IPS DF 6.9 (cell line): ENCODE measurements at regions not wholly inside any gene's neighbourhood (a gene's known extent, or its start where the extent isn't known, plus 50 kb on each side); places are given as distances from the start of the nearest gene placed in this dataset.

ENCODE experiments used
- DNase-seq: peaks from one replicate; pipeline ENCODE4 v3.0.0-alpha.2; 2013; ENCODE audit warnings: low read depth, low spot score
- H3K27ac ChIP-seq: one replicate; pipeline ENCODE4 v1.5.1; 2013; ENCODE audit warnings: low read length, control low read depth
- H3K27me3 ChIP-seq: 2 replicates; pipeline ENCODE4 v1.6.1; 2013; ENCODE audit warnings: mild to moderate bottlenecking, low read length; ENCODE audit not compliant: control insufficient read depth, insufficient read depth
- H3K36me3 ChIP-seq: 2 replicates; pipeline ENCODE4 v1.6.1; 2013; ENCODE audit warnings: low read length; ENCODE audit not compliant: control insufficient read depth, insufficient read depth
- H3K4me1 ChIP-seq: 2 replicates; pipeline ENCODE4 v1.6.1; 2013; ENCODE audit warnings: low read length; ENCODE audit not compliant: control insufficient read depth, insufficient read depth
- H3K4me3 ChIP-seq: 2 replicates; pipeline ENCODE4 v1.5.1; 2013; ENCODE audit warnings: mild to moderate bottlenecking, low read length
- H3K9me3 ChIP-seq: 2 replicates; pipeline ENCODE4 v1.6.1; 2013; ENCODE audit warnings: low read length, inconsistent platforms; ENCODE audit not compliant: control insufficient read depth, insufficient read depth
- WGBS: extraction: QIAGEN DNeasy Blood & Tissue Kit; methylation state at CpG from one replicate; pipeline ENCODE4 v1.1.7; 2013; ENCODE audit warnings: mixed read lengths, missing lambda C conversion rate; ENCODE audit not compliant: insufficient read length, insufficient coverage; 5-methylcytosine and 5-hydroxymethylcytosine counted together

GRCh38 chr5:63233911-63234310 lies 655.3 kb downstream of the LRRC70 start:
- Histone ChIP-seq H3K36me3 (no peaks in the 10 kb centered on the region), H3K27me3 (no peaks in the 10 kb centered on the region), H3K9me3 (no peaks in the 10 kb centered on the region), H3K27ac (no peak overlapping the region), H3K4me1 (no peaks in the 10 kb centered on the region), H3K4me3 (no peak overlapping the region)
- no CpG with 5 or more reads among the region's 3 CpGs for WGBS
- no peak for DNase-seq

GRCh38 chr5:63233361-63233760 lies 654.7 kb downstream of the LRRC70 start:
- Histone ChIP-seq H3K4me1 (no peaks in the 10 kb centered on the region), H3K36me3 (no peaks in the 10 kb centered on the region), H3K4me3 (no peak overlapping the region), H3K27ac (no peak overlapping the region), H3K9me3 (no peaks in the 10 kb centered on the region), H3K27me3 (no peaks in the 10 kb centered on the region)
- no peak for DNase-seq
- no CpG with 5 or more reads among the region's 1 CpG for WGBS

- Histone ChIP-seq H3K27me3 (no peaks in the 10 kb centered on the region), H3K4me1 (no peaks in the 10 kb centered on the region), H3K27ac (no peak overlapping the region), H3K9me3 (no peaks in the 10 kb centered on the region), H3K4me3 (no peak overlapping the region), H3K36me3 (no peaks in the 10 kb centered on the region)
- DNase-seq: no peak
- WGBS: no CpG with 5 or more reads among the region's 2 CpGs
Observed at GRCh38 chr5:63230754-63231153, 652.1 kb downstream of the LRRC70 start.

GRCh38 chr5:63228154-63228553 lies 649.5 kb downstream of the LRRC70 start:
- no peaks in the 10 kb centered on the region for H3K27me3 ChIP-seq
- H3K9me3 ChIP-seq: no peaks in the 10 kb centered on the region
- no peaks in the 10 kb centered on the region for H3K36me3 ChIP-seq
- DNase-seq: no peak
- no peaks in the 10 kb centered on the region for H3K4me1 ChIP-seq
- no peak overlapping the region for H3K27ac ChIP-seq
- H3K4me3 ChIP-seq: no peak overlapping the region
- 100% methylated on average over 1 of the region's 2 CpGs for WGBS

DNA sequence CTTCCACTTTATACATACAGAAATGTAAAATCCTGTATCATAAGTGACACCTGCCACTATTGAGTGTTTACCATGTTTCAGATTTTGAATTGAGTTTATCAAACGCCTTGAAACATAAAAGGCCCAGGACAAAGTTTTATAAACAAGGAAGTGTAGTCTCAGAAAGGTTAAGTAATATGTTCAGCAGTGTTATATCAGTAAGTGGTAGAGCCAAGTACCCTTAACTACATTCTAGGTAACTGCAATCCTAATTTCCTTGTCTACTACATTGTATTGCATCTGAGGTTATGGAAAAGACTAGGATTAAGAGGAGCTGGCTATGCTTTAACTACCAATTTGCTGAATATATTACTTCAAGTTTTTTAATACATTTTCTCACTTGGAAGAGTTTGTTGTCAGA lies 641.6 kb downstream of the LRRC70 start:
- Histone ChIP-seq H3K36me3 (no peaks in the 10 kb centered on the region), H3K27me3 (no peaks in the 10 kb centered on the region), H3K4me1 (no peaks in the 10 kb centered on the region), H3K27ac (no peak overlapping the region), H3K4me3 (no peak overlapping the region), H3K9me3 (no peaks in the 10 kb centered on the region)
- no CpG with 5 or more reads among the region's 1 CpG for WGBS
- DNase-seq: no peak

DNA sequence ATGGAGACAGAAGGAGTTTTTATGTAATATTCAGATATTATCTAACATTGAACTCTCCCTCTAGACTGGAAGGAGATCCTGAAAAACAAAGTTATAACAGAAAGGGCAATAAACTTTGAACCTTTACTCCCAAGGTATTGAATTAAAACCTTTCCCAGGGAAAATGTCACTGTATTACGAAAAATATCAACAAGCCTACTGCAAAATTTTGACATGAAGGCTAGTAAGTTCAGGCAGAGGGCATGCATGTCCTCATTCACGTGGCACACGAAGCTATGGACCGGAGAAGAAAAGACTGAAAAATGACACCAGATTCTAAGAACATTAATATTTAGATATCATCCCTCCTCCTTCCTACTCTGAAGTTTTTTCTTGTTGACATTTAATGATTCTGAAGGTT lies 638.8 kb downstream of the LRRC70 start:
- Histone ChIP-seq H3K27ac (no peak overlapping the region), H3K4me1 (no peaks in the 10 kb centered on the region), H3K4me3 (no peak overlapping the region), H3K9me3 (no peaks in the 10 kb centered on the region), H3K36me3 (no peaks in the 10 kb centered on the region), H3K27me3 (no peaks in the 10 kb centered on the region)
- DNase-seq: no peak
- no CpG with 5 or more reads among the region's 4 CpGs for WGBS

DNA sequence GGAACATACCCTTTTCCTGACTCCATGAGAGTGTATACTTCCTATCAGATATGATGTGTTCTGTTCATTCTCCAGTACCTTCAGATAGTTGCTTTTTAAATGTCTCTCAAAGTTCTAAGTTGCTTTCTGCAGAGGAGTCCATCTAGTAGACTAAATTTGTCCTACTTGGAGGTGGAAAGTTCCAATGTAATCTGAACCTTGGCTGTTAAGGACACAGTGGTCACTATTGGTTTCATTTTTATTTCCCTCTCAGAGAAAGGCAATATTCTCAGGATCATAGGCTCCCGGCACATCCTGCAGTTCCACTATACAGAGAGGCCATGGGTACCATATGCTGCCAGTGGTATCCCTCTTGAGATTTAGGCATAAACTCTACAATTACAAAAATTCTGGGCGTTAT lies 634.6 kb downstream of the LRRC70 start:
- no peaks in the 10 kb centered on the region for H3K4me1 ChIP-seq
- H3K4me3 ChIP-seq: no peak overlapping the region
- H3K27me3 ChIP-seq: no peaks in the 10 kb centered on the region
- H3K9me3 ChIP-seq: no peaks in the 10 kb centered on the region
- H3K36me3 ChIP-seq: no peaks in the 10 kb centered on the region
- WGBS: no CpG with 5 or more reads among the region's 2 CpGs
- no peak for DNase-seq
- no peak overlapping the region for H3K27ac ChIP-seq

DNA sequence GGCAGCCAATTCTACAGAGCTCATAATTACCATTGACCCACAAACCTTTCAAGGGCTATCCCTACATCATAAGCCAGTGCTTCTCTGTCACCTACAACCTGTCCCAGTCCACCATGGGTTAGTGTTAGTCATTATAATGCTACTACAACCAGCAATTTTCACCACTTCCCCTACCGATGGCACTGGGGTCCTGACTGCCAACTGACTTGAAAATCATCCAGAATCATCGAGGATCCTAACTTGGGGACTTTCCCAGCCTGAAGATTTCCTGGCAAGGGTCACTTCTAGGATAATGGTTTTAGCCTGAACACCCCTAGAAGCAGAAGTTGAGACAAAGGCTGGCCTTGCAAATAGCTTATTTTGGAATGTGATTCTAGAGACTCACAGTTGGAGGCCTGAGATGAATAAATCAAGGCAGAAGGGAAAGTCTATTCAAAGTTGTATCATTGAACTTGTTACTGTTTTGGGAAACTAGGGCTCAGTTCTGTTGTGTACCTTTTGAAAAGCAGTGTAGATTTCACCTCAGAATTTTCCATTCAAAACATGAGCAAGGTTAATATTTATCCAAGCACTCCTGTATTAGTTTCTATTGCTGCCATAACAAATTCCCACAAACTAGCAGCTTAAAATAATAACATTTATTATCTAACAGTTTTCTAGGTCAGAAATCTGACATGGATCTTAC lies 633.0 kb downstream of the LRRC70 start:
- Histone ChIP-seq H3K4me1 (no peaks in the 10 kb centered on the region), H3K27me3 (no peaks in the 10 kb centered on the region), H3K36me3 (no peaks in the 10 kb centered on the region), H3K9me3 (no peaks in the 10 kb centered on the region), H3K4me3 (no peak overlapping the region), H3K27ac (no peak overlapping the region)
- no CpG with 5 or more reads among the region's 2 CpGs for WGBS
- DNase-seq: no peak

DNA sequence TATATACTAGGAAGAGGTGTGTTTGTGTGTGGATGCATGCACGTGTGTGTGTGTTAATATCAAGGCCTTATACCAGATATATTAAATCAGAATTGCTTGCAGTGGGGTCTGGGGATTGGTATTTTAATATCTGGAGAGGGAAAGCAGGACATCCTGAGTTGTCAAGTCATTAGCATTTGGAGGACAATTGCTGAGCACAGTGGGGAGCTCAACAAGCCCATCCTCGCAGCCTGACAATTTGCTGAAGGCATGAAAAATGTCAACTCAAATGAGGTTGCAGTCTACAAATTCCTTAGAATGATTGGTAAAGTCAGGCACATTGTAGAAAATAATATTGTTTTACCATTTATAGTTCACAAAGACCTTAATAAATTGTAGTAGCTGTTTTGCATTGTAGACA lies 627.4 kb downstream of the LRRC70 start:
- H3K36me3 ChIP-seq: no peaks in the 10 kb centered on the region
- DNase-seq: no peak
- H3K9me3 ChIP-seq: no peaks in the 10 kb centered on the region
- no CpG with 5 or more reads among the region's 2 CpGs for WGBS
- H3K4me3 ChIP-seq: no peak overlapping the region
- H3K27ac ChIP-seq: no peak overlapping the region
- no peaks in the 10 kb centered on the region for H3K27me3 ChIP-seq
- no peaks in the 10 kb centered on the region for H3K4me1 ChIP-seq

DNA sequence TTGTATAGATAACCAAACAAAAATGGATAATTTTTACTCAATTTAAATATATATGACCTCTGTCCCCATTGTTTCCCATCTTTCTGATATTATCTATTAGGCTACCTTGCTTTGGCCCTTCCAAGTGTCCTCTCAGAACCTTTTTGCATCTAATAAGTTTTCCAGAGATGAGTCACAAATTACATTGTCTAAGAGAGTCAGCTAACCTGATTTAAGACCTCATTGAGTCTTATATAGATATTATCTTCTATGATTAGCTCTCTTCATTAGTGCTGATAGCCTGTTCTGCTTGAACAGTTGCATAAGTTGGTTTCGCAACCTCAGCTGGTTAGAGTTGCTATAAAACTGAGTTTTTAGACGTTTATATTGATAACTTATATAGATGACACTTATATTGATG lies 623.1 kb downstream of the LRRC70 start:
- Histone ChIP-seq H3K36me3 (no peaks in the 10 kb centered on the region), H3K9me3 (no peaks in the 10 kb centered on the region), H3K4me1 (no peaks in the 10 kb centered on the region), H3K27me3 (no peaks in the 10 kb centered on the region), H3K4me3 (no peak overlapping the region), H3K27ac (no peak overlapping the region)
- no peak for DNase-seq
- WGBS: no CpG with 5 or more reads among the region's 2 CpGs

- Histone ChIP-seq H3K36me3 (no peaks in the 10 kb centered on the region), H3K4me3 (no peak overlapping the region), H3K4me1 (no peaks in the 10 kb centered on the region), H3K27me3 (no peaks in the 10 kb centered on the region), H3K9me3 (no peaks in the 10 kb centered on the region), H3K27ac (no peak overlapping the region)
- DNase-seq: no peak
- WGBS: no CpG with 5 or more reads among the region's 3 CpGs
Observed at GRCh38 chr5:63194126-63194525, 615.5 kb downstream of the LRRC70 start.
